K562 (cell line): ENCODE measurements at regions not wholly inside any gene's neighbourhood (a gene's known extent, or its start where the extent isn't known, plus 50 kb on each side); places are given as distances from the start of the nearest gene placed in this dataset.

Experiments used
- ATAC-seq: fragments of 200-7000 bp; cut with Tn5 transposase; 3 replicates; pipeline ENCODE4 v1.9.1; 2020; ENCODE audit warnings: moderate library complexity
- BruUV-seq: library from RNA; stranded (reverse); fragments of 400-500 nt; replicated peaks from 2 replicates; lab custom pipeline; 2021; lab: Mats Ljungman, UMichigan
- CTCF ChIA-PET: fragments of 300-600 bp; formaldehyde crosslinking; extraction: SDS; loops from one replicate; lab custom pipeline; 2021; ENCODE audit warnings: low intra/inter-chr PET ratio; lab: Yijun Ruan, JAX
- POLR2A ChIA-PET: fragments of 300-600, 350-650 bp; sonication (Branson Sonifier 250); formaldehyde crosslinking; extraction: SDS; loops from one replicate; lab custom pipeline; 2021; ENCODE audit warnings: antibody characterized with exemption, inconsistent platforms; lab: Yijun Ruan, JAX
- DNase-seq, 4 experiments: peaks; one replicate each; pipeline versions ENCODE4 v3.0.0 to v3.0.0-alpha.2; 2011 to 2018; ENCODE audit warnings: low spot score in 3 of 4, mixed read lengths in 3 of 4; ENCODE audit errors: extremely low read depth in 1 of 4
- FAIRE-seq: peaks from 2 replicates; lab custom pipeline; 2011; peaks lifted over from hg19 to GRCh38; lab: Jason Lieb, UNC
- H2AFZ ChIP-seq: 2 replicates; pipeline ENCODE4 v1.6.0; 2011; ENCODE audit warnings: low read depth, low read length, control low read depth, inconsistent platforms
- H3K27ac ChIP-seq: fragments of 200-600 bp; 3 replicates; pipeline ENCODE4 v1.8.0; 2011; ENCODE audit warnings: low read depth, mild to moderate bottlenecking, control low read depth, inconsistent platforms, low read length, moderate library complexity, mixed read lengths; ENCODE audit errors: extremely low read depth
- H3K27me3 ChIP-seq, 2 experiments: fragments of 300-600 bp in 1 of 2; 2 replicates in 1 of 2; 3 replicates in 1 of 2; pipeline versions ENCODE4 v1.6.0 to v1.8.0; 2011; ENCODE audit warnings: inconsistent platforms in 2 of 2, low read length in 2 of 2, mild to moderate bottlenecking in 1 of 2, mixed read lengths in 1 of 2, moderate library complexity in 1 of 2; ENCODE audit not compliant: control insufficient read depth in 2 of 2, insufficient read depth in 2 of 2
- H3K36me3 ChIP-seq: fragments of 300-600 bp; 3 replicates; pipeline ENCODE4 v1.8.0; 2011; ENCODE audit warnings: mild to moderate bottlenecking, low read length, inconsistent platforms; ENCODE audit not compliant: control insufficient read depth, insufficient read depth
- H3K4me1 ChIP-seq, 2 experiments: fragments of 200-600 bp in 1 of 2; replicated peaks in 1 of 2; 2 replicates in 1 of 2; 3 replicates in 1 of 2; pipeline versions ENCODE4 v1.5.1 to v1.8.0; 2011; ENCODE audit warnings: inconsistent platforms in 2 of 2, low read length in 2 of 2, mild to moderate bottlenecking in 1 of 2, mixed read lengths in 1 of 2, moderate library complexity in 1 of 2; ENCODE audit not compliant: control insufficient read depth in 2 of 2, insufficient read depth in 2 of 2
- H3K4me2 ChIP-seq: 2 replicates; pipeline ENCODE4 v1.6.1; 2011; ENCODE audit warnings: low read length, control low read depth, inconsistent platforms, mixed read lengths; ENCODE audit not compliant: insufficient read depth
- H3K4me3 ChIP-seq: fragments of 200-600 bp; sonication (generic), shearing (Covaris generic); 2 replicates; pipeline ENCODE4 v1.5.1; 2016; ENCODE audit warnings: control low read depth, inconsistent platforms
- H3K79me2 ChIP-seq: fragments of 200-600 bp; 3 replicates; pipeline ENCODE4 v1.8.0; 2011; ENCODE audit warnings: low read length, inconsistent platforms; ENCODE audit not compliant: control insufficient read depth, insufficient read depth
- H3K9ac ChIP-seq, 2 experiments: 2 replicates each; pipeline versions ENCODE4 v1.6.0 to v1.6.1; 2011; ENCODE audit warnings: low read depth in 2 of 2, low read length in 2 of 2, control low read depth in 1 of 2, inconsistent platforms in 1 of 2, mild to moderate bottlenecking in 1 of 2, mixed read lengths in 1 of 2; ENCODE audit not compliant: insufficient read depth in 1 of 2
- H3K9me1 ChIP-seq: one replicate; pipeline ENCODE4 v1.6.0; 2011; ENCODE audit warnings: inconsistent platforms, mild to moderate bottlenecking, low read length, moderate library complexity; ENCODE audit not compliant: control insufficient read depth, insufficient read depth
- H3K9me3 ChIP-seq: replicated peaks from 2 replicates; pipeline ENCODE4 v1.5.1; 2011; ENCODE audit warnings: low read depth, low read length, inconsistent platforms; ENCODE audit not compliant: control insufficient read depth, insufficient read depth
- H4K20me1 ChIP-seq: replicated peaks from 2 replicates; pipeline ENCODE4 v1.6.1; 2011; ENCODE audit warnings: low read length, inconsistent platforms, mixed read lengths; ENCODE audit not compliant: control insufficient read depth, insufficient read depth
- RHOXF2B ChIP-seq: fragments of 250-450 bp; sonication (Bioruptor Pico); conservative IDR thresholded peaks from 2 replicates; pipeline ENCODE4 v1.5.1; 2021
- ZNF143 ChIP-seq: sonication (generic); formaldehyde crosslinking; IDR thresholded peaks from 2 replicates; pipeline ENCODE4 v1.9.0; 2022; ENCODE audit warnings: mild to moderate bottlenecking, missing genetic modification reagents
- WGBS: fragments of 100-300 bp; shearing (Covaris generic); methylation state at CpG from one replicate; pipeline ENCODE4 v1.1.6; 2016; ENCODE audit warnings: low coverage, mixed read lengths; ENCODE audit not compliant: insufficient coverage; ENCODE audit errors: missing lambda C conversion rate; 5-methylcytosine and 5-hydroxymethylcytosine counted together
- in situ Hi-C: fragments of 300-500 bp; cut with MboI; formaldehyde crosslinking; loops from 4 replicates; pipeline ENCODE4 v1.15.0; 2018; ENCODE audit warnings: inconsistent platforms, mixed read lengths
- intact Hi-C: fragments of 100-400 bp; cut with micrococcal nuclease; formaldehyde crosslinking; loops from 2 replicates; pipeline ENCODE4 v1.14.2; 2022
- TF ChIP-seq, protein P1 (sequence below): fragments of 450-650 bp; conservative IDR thresholded peaks from 2 replicates; pipeline ENCODE4 v1.6.1; 2016; ENCODE audit warnings: missing genetic modification characterization, low read depth, mild to moderate bottlenecking, control low read depth, missing compliant biosample characterization
- TF ChIP-seq, protein P2 (sequence below): fragments of 250-450 bp; sonication (Bioruptor Pico); IDR thresholded peaks from 2 replicates; pipeline ENCODE4 v1.4.0; 2020; ENCODE audit warnings: mild to moderate bottlenecking, moderate library complexity, borderline replicate concordance
- TF ChIP-seq, protein P3 (sequence below): IDR thresholded peaks from 2 replicates; pipeline ENCODE4 v1.6.1; 2011; ENCODE audit warnings: borderline replicate concordance, low read depth, mild to moderate bottlenecking, moderate library complexity, low read length; ENCODE audit not compliant: insufficient read depth, poor library complexity, severe bottlenecking

GRCh38 chr3:177983320-177983719, 552.9 kb upstream of the KCNMB2 start:
- TF ChIP-seq ZNF143 (CRISPR knock-in tag) (no peak), RHOXF2B (CRISPR knock-in tag) (no peak)
- TF ChIP-seq, protein P1, sequence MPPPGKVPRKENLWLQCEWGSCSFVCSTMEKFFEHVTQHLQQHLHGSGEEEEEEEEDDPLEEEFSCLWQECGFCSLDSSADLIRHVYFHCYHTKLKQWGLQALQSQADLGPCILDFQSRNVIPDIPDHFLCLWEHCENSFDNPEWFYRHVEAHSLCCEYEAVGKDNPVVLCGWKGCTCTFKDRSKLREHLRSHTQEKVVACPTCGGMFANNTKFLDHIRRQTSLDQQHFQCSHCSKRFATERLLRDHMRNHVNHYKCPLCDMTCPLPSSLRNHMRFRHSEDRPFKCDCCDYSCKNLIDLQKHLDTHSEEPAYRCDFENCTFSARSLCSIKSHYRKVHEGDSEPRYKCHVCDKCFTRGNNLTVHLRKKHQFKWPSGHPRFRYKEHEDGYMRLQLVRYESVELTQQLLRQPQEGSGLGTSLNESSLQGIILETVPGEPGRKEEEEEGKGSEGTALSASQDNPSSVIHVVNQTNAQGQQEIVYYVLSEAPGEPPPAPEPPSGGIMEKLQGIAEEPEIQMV (tag) = no peak
- TF ChIP-seq, protein P2, sequence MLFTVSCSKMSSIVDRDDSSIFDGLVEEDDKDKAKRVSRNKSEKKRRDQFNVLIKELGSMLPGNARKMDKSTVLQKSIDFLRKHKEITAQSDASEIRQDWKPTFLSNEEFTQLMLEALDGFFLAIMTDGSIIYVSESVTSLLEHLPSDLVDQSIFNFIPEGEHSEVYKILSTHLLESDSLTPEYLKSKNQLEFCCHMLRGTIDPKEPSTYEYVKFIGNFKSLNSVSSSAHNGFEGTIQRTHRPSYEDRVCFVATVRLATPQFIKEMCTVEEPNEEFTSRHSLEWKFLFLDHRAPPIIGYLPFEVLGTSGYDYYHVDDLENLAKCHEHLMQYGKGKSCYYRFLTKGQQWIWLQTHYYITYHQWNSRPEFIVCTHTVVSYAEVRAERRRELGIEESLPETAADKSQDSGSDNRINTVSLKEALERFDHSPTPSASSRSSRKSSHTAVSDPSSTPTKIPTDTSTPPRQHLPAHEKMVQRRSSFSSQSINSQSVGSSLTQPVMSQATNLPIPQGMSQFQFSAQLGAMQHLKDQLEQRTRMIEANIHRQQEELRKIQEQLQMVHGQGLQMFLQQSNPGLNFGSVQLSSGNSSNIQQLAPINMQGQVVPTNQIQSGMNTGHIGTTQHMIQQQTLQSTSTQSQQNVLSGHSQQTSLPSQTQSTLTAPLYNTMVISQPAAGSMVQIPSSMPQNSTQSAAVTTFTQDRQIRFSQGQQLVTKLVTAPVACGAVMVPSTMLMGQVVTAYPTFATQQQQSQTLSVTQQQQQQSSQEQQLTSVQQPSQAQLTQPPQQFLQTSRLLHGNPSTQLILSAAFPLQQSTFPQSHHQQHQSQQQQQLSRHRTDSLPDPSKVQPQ (CRISPR knock-in tag) = no peak
- TF ChIP-seq, protein P3, sequence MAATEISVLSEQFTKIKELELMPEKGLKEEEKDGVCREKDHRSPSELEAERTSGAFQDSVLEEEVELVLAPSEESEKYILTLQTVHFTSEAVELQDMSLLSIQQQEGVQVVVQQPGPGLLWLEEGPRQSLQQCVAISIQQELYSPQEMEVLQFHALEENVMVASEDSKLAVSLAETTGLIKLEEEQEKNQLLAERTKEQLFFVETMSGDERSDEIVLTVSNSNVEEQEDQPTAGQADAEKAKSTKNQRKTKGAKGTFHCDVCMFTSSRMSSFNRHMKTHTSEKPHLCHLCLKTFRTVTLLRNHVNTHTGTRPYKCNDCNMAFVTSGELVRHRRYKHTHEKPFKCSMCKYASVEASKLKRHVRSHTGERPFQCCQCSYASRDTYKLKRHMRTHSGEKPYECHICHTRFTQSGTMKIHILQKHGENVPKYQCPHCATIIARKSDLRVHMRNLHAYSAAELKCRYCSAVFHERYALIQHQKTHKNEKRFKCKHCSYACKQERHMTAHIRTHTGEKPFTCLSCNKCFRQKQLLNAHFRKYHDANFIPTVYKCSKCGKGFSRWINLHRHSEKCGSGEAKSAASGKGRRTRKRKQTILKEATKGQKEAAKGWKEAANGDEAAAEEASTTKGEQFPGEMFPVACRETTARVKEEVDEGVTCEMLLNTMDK = no peak
- POLR2A ChIA-PET = no interaction called here
- ATAC-seq = no peak

More at GRCh38 chr3:177983320-177983719, 552.9 kb upstream of the KCNMB2 start:
- no peak for DNase-seq
- no peak for FAIRE-seq
- H2AFZ ChIP-seq = no peak overlapping the region
- H3K4me1 ChIP-seq = no peaks in the 10 kb centered on the region
- H3K79me2 ChIP-seq = no peaks in the 10 kb centered on the region
- no peaks in the 10 kb centered on the region for H3K9me3 ChIP-seq
- H4K20me1 ChIP-seq = no peaks in the 10 kb centered on the region
- H3K4me3 ChIP-seq = no peak overlapping the region
- no peak overlapping the region for H3K9ac ChIP-seq
- intact Hi-C loops (no loop called here), in situ Hi-C loops (no loop called here)
- no peaks in the 10 kb centered on the region for H3K27me3 ChIP-seq
- H3K27ac ChIP-seq = no peak overlapping the region
- WGBS = 0% methylated on average over 3 of the region's 3 CpGs
- BruUV-seq = no TSS peak
- no peaks in the 10 kb centered on the region for H3K36me3 ChIP-seq
- H3K9me1 ChIP-seq = no peaks in the 10 kb centered on the region
- CTCF ChIA-PET = no interaction called here
- H3K4me2 ChIP-seq = no peak overlapping the region
